Naive B cell (primary cell): ENCODE measurements at regions not wholly inside any gene's neighbourhood (a gene's known extent, or its start where the extent isn't known, plus 50 kb on each side); places are given as distances from the start of the nearest gene placed in this dataset.

ENCODE experiments used
- ATAC-seq, 2 donors: fragments of 150-1000 bp; cut with Tn5 transposase; 2 replicates each; pipeline ENCODE4 v1.10.0; 2021; ENCODE audit warnings: low read depth in 2 of 2, mild to moderate bottlenecking in 2 of 2, moderate library complexity in 2 of 2
- DNase-seq: peaks from one replicate; pipeline ENCODE4 v3.0.0; 2022
- H3K27ac Mint-ChIP-seq, 6 donors: one replicate each; pipeline ENCODE4 v1.8.0; 2020 to 2022; ENCODE audit warnings: mild to moderate bottlenecking in 6 of 6, mixed read lengths in 6 of 6, moderate library complexity in 5 of 6, inconsistent platforms in 2 of 6
- H3K27me3 Mint-ChIP-seq, 3 donors: one replicate each; pipeline ENCODE4 v1.8.0; 2021 to 2022; ENCODE audit warnings: mixed read lengths in 3 of 3, mild to moderate bottlenecking in 1 of 3
- H3K36me3 Mint-ChIP-seq, 2 donors: one replicate each; pipeline ENCODE4 v1.8.0; 2020 to 2022; ENCODE audit warnings: mixed read lengths in 2 of 2, inconsistent platforms in 1 of 2, mild to moderate bottlenecking in 1 of 2
- H3K4me1 Mint-ChIP-seq, 3 donors: one replicate each; pipeline ENCODE4 v1.8.0; 2020 to 2022; ENCODE audit warnings: mixed read lengths in 3 of 3, inconsistent platforms in 1 of 3, mild to moderate bottlenecking in 1 of 3, moderate library complexity in 1 of 3
- H3K4me3 Mint-ChIP-seq, 8 donors: one replicate each; pipeline ENCODE4 v1.8.0; 2020 to 2022; ENCODE audit warnings: mild to moderate bottlenecking in 8 of 8, mixed read lengths in 8 of 8, moderate library complexity in 8 of 8, inconsistent platforms in 2 of 8
- H3K9me3 Mint-ChIP-seq, 7 donors: one replicate each; pipeline ENCODE4 v1.8.0; 2020 to 2022; ENCODE audit warnings: mixed read lengths in 7 of 7, mild to moderate bottlenecking in 5 of 7, inconsistent platforms in 2 of 7, moderate library complexity in 1 of 7

GRCh38 chr3:3600665-3601340, 198.4 kb upstream of the LRRN1 start:
- no peaks in the 10 kb centered on the region for H3K4me1 Mint-ChIP-seq
- DNase-seq: no peak
- no peak overlapping the region for H3K27ac Mint-ChIP-seq
- no peak for ATAC-seq
- H3K9me3 Mint-ChIP-seq: peaks cover 0 to 2% (median 0%) of the 10 kb centered on the region in 7 donors
- H3K4me3 Mint-ChIP-seq: no peak overlapping the region
- no peaks in the 10 kb centered on the region for H3K36me3 Mint-ChIP-seq
- no peaks in the 10 kb centered on the region for H3K27me3 Mint-ChIP-seq

- Mint-ChIP-seq H3K4me1 (no peaks in the 10 kb centered on the region), H3K36me3 (no peaks in the 10 kb centered on the region), H3K27ac (no peak overlapping the region), H3K4me3 (no peak overlapping the region), H3K9me3 (no peaks in the 10 kb centered on the region), H3K27me3 (no peaks in the 10 kb centered on the region)
- DNase-seq (no peak), ATAC-seq (no peak)
These were observed 200.2 kb upstream of the LRRN1 start for GRCh38 chr3:3599016-3599415.

DNA sequence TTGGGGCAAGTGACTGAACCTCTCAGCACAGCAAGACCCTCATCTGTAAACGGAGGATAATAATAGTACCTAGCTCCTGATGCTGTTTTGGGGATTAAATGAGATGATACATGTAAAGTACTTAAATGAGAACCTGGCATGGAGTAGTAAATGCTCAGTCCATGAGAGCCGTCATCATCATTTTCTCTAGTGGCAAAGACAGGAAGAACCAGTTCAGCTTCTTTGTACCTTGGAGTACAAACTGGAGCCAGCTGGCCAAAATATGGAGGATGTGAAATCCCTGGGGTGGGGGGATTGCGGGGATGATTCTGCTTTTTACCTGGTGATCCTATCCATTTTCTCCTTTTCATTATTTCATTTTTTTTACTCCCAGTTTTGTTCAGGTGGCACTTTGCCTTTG, 204.2 kb upstream of the LRRN1 start:
- Mint-ChIP-seq H3K9me3 (peaks cover 0 to 3% (median 0%) of the 10 kb centered on the region in 7 donors), H3K4me1 (no peaks in the 10 kb centered on the region), H3K27me3 (no peaks in the 10 kb centered on the region), H3K36me3 (no peaks in the 10 kb centered on the region), H3K4me3 (no peak overlapping the region), H3K27ac (no peak overlapping the region)
- DNase-seq: no peak
- ATAC-seq: no peak

- ATAC-seq (no peak), DNase-seq (no peak)
- H3K27me3 Mint-ChIP-seq: no peaks in the 10 kb centered on the region
- no peaks in the 10 kb centered on the region for H3K4me1 Mint-ChIP-seq
- peaks cover 0 to 3% (median 0%) of the 10 kb centered on the region in 7 donors for H3K9me3 Mint-ChIP-seq
- no peaks in the 10 kb centered on the region for H3K36me3 Mint-ChIP-seq
- no peak overlapping the region for H3K27ac Mint-ChIP-seq
- no peak overlapping the region for H3K4me3 Mint-ChIP-seq
These were observed 209.5 kb upstream of the LRRN1 start for GRCh38 chr3:3589715-3590130.

DNA sequence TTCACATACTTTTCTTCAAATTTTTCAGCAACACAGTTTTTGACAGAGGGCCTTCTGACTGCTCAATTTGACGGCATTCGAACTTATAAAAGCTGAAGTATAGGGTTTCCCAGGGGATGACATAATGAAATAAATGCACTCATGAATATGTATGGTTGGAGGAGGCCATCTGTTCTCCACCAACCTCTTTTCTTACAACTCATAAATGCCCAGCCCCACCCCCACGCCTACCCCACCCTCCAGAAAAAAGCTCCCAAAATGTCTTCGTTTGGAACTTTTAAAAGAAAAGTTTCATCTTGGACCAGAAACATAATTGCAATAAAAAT, 211.6 kb upstream of the LRRN1 start:
- DNase-seq (no peak), ATAC-seq (no peak)
- H3K4me1 Mint-ChIP-seq: no peaks in the 10 kb centered on the region
- peaks cover 0 to 3% (median 0%) of the 10 kb centered on the region in 7 donors for H3K9me3 Mint-ChIP-seq
- no peaks in the 10 kb centered on the region for H3K36me3 Mint-ChIP-seq
- H3K27ac Mint-ChIP-seq: no peak overlapping the region
- H3K27me3 Mint-ChIP-seq: peaks cover 0 to 2% (median 0%) of the 10 kb centered on the region in 3 donors
- no peak overlapping the region for H3K4me3 Mint-ChIP-seq

DNA sequence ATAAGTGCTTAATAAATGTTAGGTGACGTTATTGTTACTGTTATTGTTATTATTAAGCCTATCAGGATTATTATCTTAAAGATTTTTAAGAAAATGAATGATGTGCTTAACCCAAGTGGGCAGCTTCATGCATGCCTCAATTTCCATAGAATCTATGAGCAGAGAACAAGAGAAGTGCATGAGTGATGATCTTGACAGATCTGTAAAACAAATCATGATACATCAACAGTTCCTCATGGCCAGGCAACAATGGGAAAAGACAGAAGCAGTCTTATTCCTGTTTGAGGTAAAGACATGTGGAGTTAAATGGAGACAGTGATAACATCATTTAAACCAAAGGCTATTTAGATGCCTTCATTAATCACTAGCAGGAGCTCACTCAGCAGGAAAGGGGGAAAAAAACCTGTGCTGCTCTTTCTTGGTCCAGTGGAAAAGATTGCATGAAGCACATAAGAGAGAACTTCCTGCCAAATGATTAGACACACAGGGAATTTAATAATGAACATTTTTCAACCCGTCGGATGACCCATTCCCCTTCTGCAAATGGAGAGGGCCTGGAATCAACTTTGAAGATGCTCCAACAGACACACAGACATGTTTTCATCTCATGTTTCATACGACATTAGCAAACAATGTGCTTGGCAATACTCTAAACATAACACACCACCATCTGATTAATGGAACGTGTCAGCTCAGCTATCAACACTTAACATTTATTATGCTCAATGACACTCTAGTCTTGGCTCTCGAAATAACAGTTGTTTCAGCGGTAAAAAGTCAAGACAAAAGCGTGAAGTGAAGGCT, 212.2 kb upstream of the LRRN1 start:
- Mint-ChIP-seq H3K9me3 (peaks cover 0 to 3% (median 0%) of the 10 kb centered on the region in 7 donors), H3K27ac (no peak overlapping the region), H3K36me3 (no peaks in the 10 kb centered on the region), H3K4me1 (no peaks in the 10 kb centered on the region), H3K27me3 (peaks cover 0 to 5% (median 0%) of the 10 kb centered on the region in 3 donors), H3K4me3 (no peak overlapping the region)
- ATAC-seq (no peak), DNase-seq (no peak)

DNA sequence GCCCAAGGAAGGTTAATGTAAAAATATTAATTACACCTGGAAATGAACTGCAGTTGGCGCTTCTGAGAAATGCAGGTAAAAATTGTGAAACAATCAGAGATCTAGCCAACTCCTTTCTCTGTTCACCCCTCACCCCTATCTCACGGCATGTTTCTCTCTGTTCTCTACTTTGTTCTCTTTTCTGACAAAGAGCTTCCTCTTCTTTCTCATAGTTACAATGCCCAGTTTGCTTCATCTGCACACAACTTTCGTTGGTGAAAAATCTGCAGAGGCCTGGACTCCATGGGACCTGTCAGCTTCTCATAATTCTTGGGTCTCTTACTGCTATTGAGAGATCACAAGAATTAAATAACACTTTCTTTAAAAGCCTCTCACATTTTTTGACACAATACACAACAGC, 212.9 kb upstream of the LRRN1 start:
- Mint-ChIP-seq H3K4me1 (no peaks in the 10 kb centered on the region), H3K36me3 (no peaks in the 10 kb centered on the region), H3K9me3 (no peaks in the 10 kb centered on the region), H3K27me3 (peaks cover 0 to 5% (median 0%) of the 10 kb centered on the region in 3 donors), H3K4me3 (no peak overlapping the region), H3K27ac (no peak overlapping the region)
- ATAC-seq (no peak), DNase-seq (no peak)

- H3K4me1 Mint-ChIP-seq: no peaks in the 10 kb centered on the region
These were observed 219.6 kb upstream of the LRRN1 start for GRCh38 chr3:3579658-3580057.

GRCh38 chr3:3578718-3579117, 220.5 kb upstream of the LRRN1 start:
- Mint-ChIP-seq H3K27me3 (peaks cover 0 to 9% (median 5%) of the 10 kb centered on the region in 3 donors), H3K9me3 (peaks cover 0 to 1% (median 0%) of the 10 kb centered on the region in 7 donors), H3K27ac (no peak overlapping the region), H3K4me1 (no peaks in the 10 kb centered on the region), H3K4me3 (no peak overlapping the region), H3K36me3 (no peaks in the 10 kb centered on the region)
- DNase-seq (no peak), ATAC-seq (no peak)

More at GRCh38 chr3:3579658-3580057, 219.6 kb upstream of the LRRN1 start:
- ATAC-seq (no peak), DNase-seq (no peak)
- Mint-ChIP-seq H3K4me3 (no peak overlapping the region), H3K27ac (no peak overlapping the region), H3K36me3 (no peaks in the 10 kb centered on the region), H3K9me3 (peaks cover 0 to 1% (median 0%) of the 10 kb centered on the region in 7 donors), H3K27me3 (peaks cover 0 to 9% (median 5%) of the 10 kb centered on the region in 3 donors)

DNA sequence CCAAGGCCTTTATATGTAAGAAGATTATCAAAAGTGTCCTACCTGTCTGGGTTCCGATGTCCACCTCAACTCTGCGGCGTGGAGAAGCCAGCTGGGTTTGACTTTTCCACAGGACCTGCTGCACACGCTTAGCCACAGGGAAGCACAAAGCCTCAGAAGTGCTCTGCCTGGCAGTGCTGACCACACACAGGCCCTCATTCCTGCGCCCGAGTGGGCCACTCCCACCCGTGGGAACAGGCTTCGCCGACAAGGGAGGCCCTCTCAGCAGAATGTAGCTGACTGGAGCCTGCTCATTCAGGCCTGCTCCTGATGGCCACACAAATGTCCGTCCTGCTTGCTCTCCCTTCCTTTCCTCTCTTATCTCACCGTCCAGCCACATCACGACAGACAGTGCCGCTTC, 221.4 kb upstream of the LRRN1 start:
- no peaks in the 10 kb centered on the region for H3K36me3 Mint-ChIP-seq
- DNase-seq: no peak
- ATAC-seq: no peak
- H3K9me3 Mint-ChIP-seq: peaks cover 0 to 1% (median 0%) of the 10 kb centered on the region in 7 donors
- H3K27ac Mint-ChIP-seq: no peak overlapping the region
- peaks cover 0 to 9% (median 5%) of the 10 kb centered on the region in 3 donors for H3K27me3 Mint-ChIP-seq
- H3K4me3 Mint-ChIP-seq: no peak overlapping the region
- H3K4me1 Mint-ChIP-seq: no peaks in the 10 kb centered on the region

DNA sequence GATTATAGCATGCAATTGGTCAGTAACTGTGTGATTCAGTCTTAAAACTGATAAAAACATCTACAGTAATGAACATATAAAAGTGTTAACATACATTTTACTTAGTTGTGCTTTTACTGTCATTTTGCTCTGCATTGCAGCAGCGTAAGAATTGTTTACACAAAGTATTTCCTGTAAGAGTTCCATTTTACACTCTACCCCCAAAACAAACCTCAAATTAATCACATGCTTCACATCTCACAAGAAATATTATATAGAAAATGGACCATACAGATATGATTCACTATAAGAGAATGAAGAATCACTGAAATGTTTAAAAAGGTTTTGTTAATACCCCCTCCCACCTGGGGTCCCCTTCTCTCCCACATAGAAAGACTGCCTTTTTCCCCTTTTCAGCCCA, 225.9 kb upstream of the LRRN1 start:
- ATAC-seq (no peak), DNase-seq (no peak)
- Mint-ChIP-seq H3K4me1 (no peaks in the 10 kb centered on the region), H3K36me3 (no peaks in the 10 kb centered on the region), H3K4me3 (no peak overlapping the region), H3K9me3 (peaks cover 0 to 2% (median 0%) of the 10 kb centered on the region in 7 donors), H3K27me3 (peaks cover 0 to 6% (median 0%) of the 10 kb centered on the region in 3 donors), H3K27ac (peak overlapping the region in 1 of 6 donors; percentile 19)

- DNase-seq (no peak), ATAC-seq (no peak)
- peaks cover 0 to 16% (median 2%) of the 10 kb centered on the region in 7 donors for H3K9me3 Mint-ChIP-seq
- no peaks in the 10 kb centered on the region for H3K27me3 Mint-ChIP-seq
- no peak overlapping the region for H3K4me3 Mint-ChIP-seq
- H3K36me3 Mint-ChIP-seq: no peaks in the 10 kb centered on the region
- no peaks in the 10 kb centered on the region for H3K4me1 Mint-ChIP-seq
- H3K27ac Mint-ChIP-seq: no peak overlapping the region
These were observed 238.5 kb upstream of the LRRN1 start for GRCh38 chr3:3560591-3561311.

- DNase-seq (no peak), ATAC-seq (no peak)
- H3K4me3 Mint-ChIP-seq: no peak overlapping the region
- no peaks in the 10 kb centered on the region for H3K4me1 Mint-ChIP-seq
- no peaks in the 10 kb centered on the region for H3K27me3 Mint-ChIP-seq
- no peak overlapping the region for H3K27ac Mint-ChIP-seq
- no peaks in the 10 kb centered on the region for H3K36me3 Mint-ChIP-seq
- peaks cover 0 to 16% (median 2%) of the 10 kb centered on the region in 7 donors for H3K9me3 Mint-ChIP-seq
These were observed 239.4 kb upstream of the LRRN1 start for GRCh38 chr3:3559786-3560185.

DNA sequence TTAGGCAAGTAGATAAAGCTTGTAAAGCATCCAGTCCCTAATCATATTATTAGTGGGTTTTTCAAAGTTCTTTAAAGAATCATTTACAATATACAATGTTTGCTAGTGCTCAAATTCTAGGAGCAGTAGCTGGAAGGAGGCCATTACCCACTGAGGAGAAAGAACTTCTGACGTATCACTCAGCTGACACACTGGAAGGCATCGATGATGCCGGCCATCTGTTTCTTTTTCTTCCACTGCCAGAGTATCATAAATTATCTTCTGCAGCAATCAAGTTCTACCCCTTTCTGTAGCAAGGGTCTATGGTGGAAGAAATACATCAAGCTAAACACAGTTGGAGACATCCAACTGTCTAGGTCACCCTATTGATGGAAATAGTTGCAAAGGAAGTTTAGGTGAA, 243.2 kb upstream of the LRRN1 start:
- Mint-ChIP-seq H3K36me3 (no peaks in the 10 kb centered on the region), H3K4me1 (no peaks in the 10 kb centered on the region), H3K4me3 (no peak overlapping the region), H3K9me3 (peaks cover 0 to 16% (median 2%) of the 10 kb centered on the region in 7 donors), H3K27ac (no peak overlapping the region), H3K27me3 (no peaks in the 10 kb centered on the region)
- DNase-seq: no peak
- ATAC-seq: no peak
